NCI-H345 treated with DMSO at 0.1 percent for 48 hours (cell line): ENCODE measurements at regions not wholly inside any gene's neighbourhood (a gene's known extent, or its start where the extent isn't known, plus 50 kb on each side); places are given as distances from the start of the nearest gene placed in this dataset.

Source experiments
- DNase-seq: peaks from one replicate; lab custom pipeline; 2025; ENCODE audit not compliant: unreplicated experiment; lab: John Stamatoyannopoulos, UW

DNA sequence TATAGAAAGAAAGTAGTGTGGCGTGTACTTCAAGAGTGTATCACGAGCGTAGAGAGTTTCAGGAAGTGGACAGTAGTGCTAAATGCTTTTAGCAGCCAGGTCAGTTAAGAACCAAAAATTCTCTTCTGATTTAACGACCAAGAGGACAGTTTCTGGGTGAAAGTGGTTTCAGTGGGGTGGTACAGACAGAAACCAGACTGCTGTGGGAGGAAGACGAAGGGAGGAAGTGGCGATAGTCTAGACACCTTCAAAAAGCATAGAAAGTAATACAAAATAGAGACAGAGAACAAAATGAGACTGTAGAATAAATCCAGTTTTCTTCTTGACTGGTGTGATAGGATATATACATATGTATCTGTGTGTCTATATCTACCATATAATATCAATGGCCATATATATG, 93.5 kb downstream of the MBL2 start:
- no peak for DNase-seq

DNA sequence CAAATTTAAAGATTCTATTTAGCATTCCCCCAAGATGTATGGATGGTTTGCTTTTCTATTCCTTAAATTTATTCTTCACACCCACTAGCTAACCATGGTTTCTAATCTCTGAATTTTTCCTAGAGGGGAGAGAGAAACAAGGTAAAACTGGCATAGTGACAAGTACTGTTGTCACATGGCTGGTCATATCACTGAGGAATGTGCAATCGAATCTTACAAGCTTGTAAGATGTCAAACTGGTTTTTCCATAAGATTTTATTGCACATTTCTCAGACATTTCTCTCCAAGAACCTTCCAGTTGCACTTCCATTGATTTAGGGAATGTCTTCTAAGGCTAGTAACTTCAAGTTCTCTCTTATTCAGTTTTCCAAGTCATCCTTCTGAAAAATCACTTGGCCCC, 89.8 kb downstream of the MBL2 start:
- DNase-seq: no peak

DNA sequence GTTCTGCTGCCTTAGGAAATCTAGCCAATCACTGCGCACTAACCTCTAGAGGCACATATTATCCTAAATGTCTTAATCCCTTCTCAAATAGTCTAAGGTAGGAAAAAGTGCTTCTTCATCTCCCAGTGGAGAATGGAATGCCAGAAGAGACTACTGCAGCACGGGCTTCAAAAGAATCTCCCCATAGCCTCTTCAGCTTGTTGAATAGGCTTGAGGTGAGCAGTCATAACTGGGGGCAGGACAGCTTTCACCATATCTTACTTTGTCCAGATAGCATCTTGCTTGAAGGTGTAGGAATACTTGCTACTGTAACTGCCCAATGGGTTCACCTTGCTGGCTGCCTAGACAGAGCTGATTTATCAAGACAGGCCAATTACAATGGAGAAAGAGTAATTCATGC, 88.8 kb downstream of the MBL2 start:
- DNase-seq: no peak

DNA sequence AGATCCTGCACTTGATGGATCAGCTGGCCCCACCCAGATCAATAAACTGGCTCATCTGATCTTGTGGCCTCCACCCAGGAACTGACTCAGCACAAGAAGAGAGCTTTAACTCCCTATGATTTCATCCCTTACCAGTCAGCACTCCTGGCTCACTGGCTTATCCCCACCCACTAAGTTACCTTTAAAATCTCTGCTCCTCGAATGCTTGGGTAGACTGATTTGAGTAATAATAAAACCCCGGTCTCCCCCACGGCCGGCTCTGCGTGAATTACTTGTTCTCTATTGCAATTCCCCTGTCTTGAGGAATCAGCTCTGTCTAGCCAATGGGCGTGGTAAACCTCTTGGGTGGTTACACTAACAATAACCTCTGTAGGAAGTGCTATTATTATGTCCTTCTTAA, 83.7 kb downstream of the MBL2 start:
- DNase-seq: no peak

DNA sequence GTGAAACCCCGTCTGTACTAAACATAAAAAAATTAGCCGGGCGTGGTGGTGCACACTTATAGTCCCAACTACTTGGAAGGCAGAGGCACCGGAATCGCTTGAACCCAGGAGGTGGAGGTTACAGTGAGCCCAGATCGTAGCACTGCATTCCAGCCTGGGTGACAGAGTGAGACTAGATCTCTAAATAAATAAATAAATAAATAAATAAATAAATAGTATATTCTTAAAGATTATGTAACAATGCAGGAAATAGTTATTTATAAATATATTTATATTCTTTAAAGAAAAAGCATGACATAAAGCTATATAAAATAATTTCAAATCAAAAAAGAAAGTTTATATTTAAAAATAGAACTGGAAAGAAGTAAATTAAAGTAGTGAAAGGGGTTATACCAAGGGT, 76.4 kb downstream of the MBL2 start:
- DNase-seq: no peak

DNA sequence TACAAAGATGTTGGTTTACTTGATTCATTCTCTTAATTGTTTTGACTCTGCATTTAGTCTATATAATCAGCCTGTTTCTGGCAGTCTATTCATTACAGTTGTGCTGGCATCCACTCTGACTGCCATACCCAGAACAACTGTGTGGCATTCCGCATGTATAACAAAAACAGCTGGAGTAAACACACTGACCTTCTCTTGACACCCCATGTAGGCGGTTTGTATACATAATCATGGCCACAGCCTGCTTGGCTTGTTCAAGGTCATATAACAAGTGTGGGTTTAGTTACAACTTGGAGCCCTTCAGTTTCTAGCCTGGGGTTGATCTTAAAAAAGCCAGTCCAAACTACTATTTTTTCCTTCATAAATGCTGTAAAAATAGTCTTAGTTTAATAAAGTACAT, 70.9 kb downstream of the MBL2 start:
- no peak for DNase-seq

DNA sequence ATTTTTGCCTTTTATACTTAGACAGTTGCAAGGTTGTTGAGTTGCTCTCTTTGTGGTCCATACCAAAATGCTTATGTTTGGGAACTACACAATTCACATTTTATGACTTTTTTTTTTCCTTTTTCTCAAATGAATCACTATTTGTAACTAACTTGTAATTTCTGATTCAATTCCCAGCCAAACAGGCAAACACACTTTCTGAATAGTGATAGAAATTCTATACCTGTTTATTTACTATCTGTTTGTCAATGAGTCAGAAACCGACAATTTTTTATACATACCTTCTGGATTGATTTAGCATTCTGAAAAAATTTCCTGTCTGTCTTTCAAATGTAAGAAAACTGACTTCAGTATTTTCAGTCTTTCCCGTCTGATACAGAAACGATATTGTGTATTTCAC, 69.1 kb downstream of the MBL2 start:
- DNase-seq: no peak

DNA sequence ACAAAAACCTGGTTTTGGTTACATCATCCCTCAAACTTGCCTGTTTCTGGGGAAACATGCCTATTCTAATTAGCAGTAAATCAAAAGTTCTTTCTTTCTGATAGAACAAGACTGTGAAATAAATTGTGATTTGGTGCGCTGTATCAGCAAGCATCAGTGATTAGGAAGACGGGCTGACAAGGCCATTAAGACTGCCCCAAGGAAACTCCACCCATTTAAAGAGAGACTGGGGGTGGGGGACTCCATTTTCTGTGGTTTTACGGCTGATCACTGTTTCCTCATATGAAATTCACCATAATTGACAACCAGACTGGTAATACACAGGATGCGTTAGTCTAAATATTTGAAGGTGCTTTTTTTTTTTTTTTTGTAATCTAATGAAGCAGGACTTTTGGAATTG, 68.7 kb downstream of the MBL2 start:
- no peak for DNase-seq

DNA sequence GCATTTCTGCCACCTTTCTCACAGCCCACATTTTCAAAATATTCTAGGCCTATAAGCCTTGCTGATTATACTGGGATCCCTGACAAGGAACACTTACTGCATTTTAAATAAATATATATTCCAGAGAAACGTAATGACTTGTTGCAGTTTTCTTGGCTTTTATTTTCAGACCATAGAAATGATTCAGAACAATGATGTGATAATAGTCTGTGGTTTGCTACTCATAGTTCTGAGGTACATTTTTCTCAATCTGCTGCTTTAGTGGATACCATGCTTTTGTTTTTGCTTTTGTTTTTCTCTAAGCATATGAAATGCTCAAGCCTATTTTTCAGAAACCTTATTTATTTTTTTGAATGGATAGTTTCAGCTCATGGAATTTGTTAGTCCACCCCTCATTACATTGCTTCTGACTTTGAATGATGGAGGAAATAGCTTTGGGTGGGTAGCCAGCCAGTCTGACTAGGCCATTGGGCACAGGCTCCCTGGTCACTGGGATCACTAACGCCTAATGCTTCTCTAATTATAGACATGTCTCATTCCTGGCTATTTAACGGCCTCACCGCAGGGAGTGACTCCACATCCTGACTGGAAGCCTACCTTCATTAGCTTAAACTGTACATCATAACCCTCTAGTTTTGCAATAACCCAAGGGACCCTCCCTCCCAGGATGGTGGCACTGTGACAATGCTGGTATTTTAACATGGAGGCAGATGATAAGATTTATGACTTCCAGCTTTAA, 66.1 kb downstream of the MBL2 start:
- no peak for DNase-seq
